CD8-positive, alpha-beta memory T cell (primary cell): ENCODE measurements at regions not wholly inside any gene's neighbourhood (a gene's known extent, or its start where the extent isn't known, plus 50 kb on each side); places are given as distances from the start of the nearest gene placed in this dataset.

Experiments used
- CTCF ChIA-PET: fragments of 350-600 bp; sonication (Branson Sonifier 250); formaldehyde crosslinking; loops from one replicate; lab custom pipeline; 2021; ENCODE audit warnings: antibody characterized with exemption; lab: Charles Lee
- POLR2A ChIA-PET: fragments of 350-600 bp; sonication (Branson Sonifier 250); formaldehyde crosslinking; loops from one replicate; lab custom pipeline; 2021; ENCODE audit warnings: antibody characterized with exemption; lab: Charles Lee
- DNase-seq, 5 donors: peaks; one replicate each; pipeline versions ENCODE4 v3.0.0 to v3.0.0-alpha.2; 2020 to 2022; ENCODE audit warnings: mixed read lengths in 1 of 5
- H3K27ac ChIP-seq: one replicate; pipeline ENCODE4 v1.7.0; 2013; ENCODE audit warnings: low read depth, mild to moderate bottlenecking, low read length, moderate library complexity
- H3K27me3 ChIP-seq: 2 replicates; pipeline ENCODE4 v1.7.0; 2013; ENCODE audit warnings: low read length, mild to moderate bottlenecking; ENCODE audit not compliant: insufficient read depth, poor library complexity, severe bottlenecking
- H3K36me3 ChIP-seq: 2 replicates; pipeline ENCODE4 v1.7.0; 2013; ENCODE audit warnings: mild to moderate bottlenecking, low read length, moderate library complexity; ENCODE audit not compliant: insufficient read depth
- H3K4me1 ChIP-seq: 2 replicates; pipeline ENCODE4 v1.7.0; 2013; ENCODE audit warnings: mild to moderate bottlenecking, low read length, moderate library complexity; ENCODE audit not compliant: insufficient read depth
- H3K4me3 ChIP-seq: 2 replicates; pipeline ENCODE4 v1.7.0; 2013; ENCODE audit warnings: mild to moderate bottlenecking, low read length
- H3K9me3 ChIP-seq: 2 replicates; pipeline ENCODE4 v1.7.0; 2013; ENCODE audit warnings: mild to moderate bottlenecking, low read length
- H3K27ac Mint-ChIP-seq, 8 donors: one replicate each; pipeline ENCODE4 v1.8.0; 2020 to 2021; ENCODE audit warnings: mixed read lengths in 8 of 8, mild to moderate bottlenecking in 6 of 8, inconsistent platforms in 3 of 8, moderate library complexity in 3 of 8
- H3K27me3 Mint-ChIP-seq, 2 donors: one replicate each; pipeline ENCODE4 v1.8.0; 2020 to 2021; ENCODE audit warnings: mixed read lengths in 2 of 2, mild to moderate bottlenecking in 1 of 2, moderate library complexity in 1 of 2
- H3K36me3 Mint-ChIP-seq, 3 donors: one replicate each; pipeline ENCODE4 v1.8.0; 2020 to 2021; ENCODE audit warnings: mixed read lengths in 3 of 3, inconsistent platforms in 1 of 3, mild to moderate bottlenecking in 1 of 3
- H3K4me1 Mint-ChIP-seq, 3 donors: one replicate each; pipeline ENCODE4 v1.8.0; 2020 to 2021; ENCODE audit warnings: mixed read lengths in 3 of 3, inconsistent platforms in 1 of 3, mild to moderate bottlenecking in 1 of 3
- H3K4me3 Mint-ChIP-seq, 7 donors: one replicate each; pipeline ENCODE4 v1.8.0; 2020 to 2021; ENCODE audit warnings: mixed read lengths in 7 of 7, mild to moderate bottlenecking in 6 of 7, moderate library complexity in 4 of 7, inconsistent platforms in 2 of 7
- H3K9me3 Mint-ChIP-seq, 5 donors: one replicate each; pipeline ENCODE4 v1.8.0; 2020 to 2022; ENCODE audit warnings: mixed read lengths in 5 of 5, mild to moderate bottlenecking in 3 of 5, moderate library complexity in 2 of 5, inconsistent platforms in 1 of 5

DNA sequence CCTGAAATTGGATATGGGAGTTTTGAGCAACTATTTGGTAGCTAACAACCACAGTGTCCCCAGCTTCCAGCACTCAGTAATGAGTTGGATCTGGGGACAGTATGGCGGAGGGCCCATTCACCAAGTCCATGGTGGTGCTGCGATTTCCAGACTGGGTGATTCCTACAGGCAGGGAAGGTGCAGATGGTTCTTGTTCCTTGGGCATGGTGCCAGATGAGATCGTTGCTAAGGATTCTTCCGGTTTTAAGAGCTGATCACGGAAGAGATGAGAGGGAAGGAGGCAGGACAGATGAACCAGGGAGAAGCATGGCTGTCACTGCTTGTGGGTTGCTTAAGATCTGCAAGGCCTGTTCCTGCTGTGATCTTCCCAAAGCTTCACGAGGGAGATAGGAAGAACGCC, 380.3 kb downstream of the TCERG1L start:
- peaks cover 0 to 6% (median 0%) of the 10 kb centered on the region in 5 donors for H3K9me3 Mint-ChIP-seq
- Histone ChIP-seq H3K4me1 (no peaks in the 10 kb centered on the region), H3K36me3 (no peaks in the 10 kb centered on the region), H3K27ac (no peak overlapping the region), H3K9me3 (no peaks in the 10 kb centered on the region), H3K4me3 (no peak overlapping the region), H3K27me3 (no peaks in the 10 kb centered on the region)
- H3K36me3 Mint-ChIP-seq = no peaks in the 10 kb centered on the region
- CTCF ChIA-PET = no interaction called here
- H3K4me3 Mint-ChIP-seq = no peak overlapping the region
- DNase-seq = no peak
- H3K4me1 Mint-ChIP-seq = no peaks in the 10 kb centered on the region
- POLR2A ChIA-PET = no interaction called here
- H3K27ac Mint-ChIP-seq = no peak overlapping the region
- peaks cover 0 to 1% of the 10 kb centered on the region in 2 donors for H3K27me3 Mint-ChIP-seq

DNA sequence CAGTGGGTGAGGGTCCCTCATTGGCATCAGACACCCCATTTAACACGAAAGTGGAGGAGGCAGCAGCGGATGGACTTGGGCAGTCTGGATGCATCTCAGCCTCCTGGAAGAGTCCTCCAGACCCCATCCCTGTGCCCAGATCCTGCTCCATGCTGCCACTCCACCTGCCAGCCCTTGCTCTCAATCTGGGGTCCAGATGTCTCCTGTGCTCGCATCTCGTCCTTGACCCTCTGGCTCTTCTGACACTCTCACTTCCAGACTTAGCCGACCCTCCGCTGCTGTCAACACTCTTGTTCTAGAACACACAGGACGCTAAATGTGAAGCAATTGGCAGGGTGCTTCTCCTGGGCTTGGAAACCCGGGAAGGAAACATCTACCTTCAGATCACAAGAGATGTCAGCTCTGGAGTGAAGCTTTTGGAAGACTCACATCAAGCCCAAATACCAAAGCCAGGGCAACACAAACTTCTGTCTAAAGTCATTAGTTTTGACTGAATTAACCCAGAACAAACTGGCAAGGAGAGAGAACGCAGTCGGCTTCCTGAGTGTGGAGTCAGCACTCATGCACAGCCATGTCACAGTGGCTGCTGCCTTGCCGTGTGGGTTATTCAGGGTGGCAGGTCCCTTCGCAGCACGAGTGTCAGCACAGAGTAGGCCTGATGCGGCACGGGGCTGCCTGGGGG, 379.1 kb downstream of the TCERG1L start:
- no peaks in the 10 kb centered on the region for H3K9me3 ChIP-seq
- H3K27ac ChIP-seq = no peak overlapping the region
- H3K36me3 ChIP-seq = no peaks in the 10 kb centered on the region
- H3K4me3 ChIP-seq = no peak overlapping the region
- H3K4me3 Mint-ChIP-seq = no peak overlapping the region
- no peak for DNase-seq
- peaks cover 0 to 6% (median 0%) of the 10 kb centered on the region in 5 donors for H3K9me3 Mint-ChIP-seq
- H3K27me3 ChIP-seq = no peaks in the 10 kb centered on the region
- no peak overlapping the region for H3K27ac Mint-ChIP-seq
- no peaks in the 10 kb centered on the region for H3K4me1 Mint-ChIP-seq
- peaks cover 0 to 1% of the 10 kb centered on the region in 2 donors for H3K27me3 Mint-ChIP-seq
- H3K36me3 Mint-ChIP-seq = no peaks in the 10 kb centered on the region
- POLR2A ChIA-PET = no interaction called here
- CTCF ChIA-PET = no interaction called here
- no peaks in the 10 kb centered on the region for H3K4me1 ChIP-seq

DNA sequence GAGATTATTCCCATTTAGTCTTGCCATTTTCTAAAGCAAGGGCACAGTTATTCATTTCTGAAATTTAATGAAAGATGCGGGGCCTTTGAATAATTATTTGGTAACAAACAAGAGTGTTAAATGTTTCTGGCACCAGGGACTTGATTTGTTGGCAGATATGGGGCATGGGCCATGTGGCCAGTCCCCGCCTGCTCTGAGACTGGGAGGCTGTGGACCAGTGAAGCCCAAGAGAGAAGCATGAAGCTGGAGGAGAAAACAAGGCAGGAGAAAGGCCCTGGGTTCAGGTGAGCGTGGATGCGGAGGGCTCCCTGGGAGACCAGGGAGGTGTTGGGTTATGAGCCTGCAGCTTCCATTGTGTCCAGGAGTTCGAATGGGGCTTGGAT, 378.5 kb downstream of the TCERG1L start:
- H3K27ac Mint-ChIP-seq = no peak overlapping the region
- no peaks in the 10 kb centered on the region for H3K4me1 ChIP-seq
- H3K27me3 Mint-ChIP-seq = peaks cover 0 to 3% of the 10 kb centered on the region in 2 donors
- H3K36me3 ChIP-seq = no peaks in the 10 kb centered on the region
- H3K9me3 ChIP-seq = no peaks in the 10 kb centered on the region
- POLR2A ChIA-PET = no interaction called here
- no peak overlapping the region for H3K4me3 Mint-ChIP-seq
- H3K36me3 Mint-ChIP-seq = no peaks in the 10 kb centered on the region
- no peak overlapping the region for H3K27ac ChIP-seq
- peaks cover 0 to 6% (median 0%) of the 10 kb centered on the region in 5 donors for H3K9me3 Mint-ChIP-seq
- H3K4me1 Mint-ChIP-seq = no peaks in the 10 kb centered on the region
- H3K27me3 ChIP-seq = no peaks in the 10 kb centered on the region
- H3K4me3 ChIP-seq = no peak overlapping the region
- CTCF ChIA-PET = no interaction called here
- no peak for DNase-seq

DNA sequence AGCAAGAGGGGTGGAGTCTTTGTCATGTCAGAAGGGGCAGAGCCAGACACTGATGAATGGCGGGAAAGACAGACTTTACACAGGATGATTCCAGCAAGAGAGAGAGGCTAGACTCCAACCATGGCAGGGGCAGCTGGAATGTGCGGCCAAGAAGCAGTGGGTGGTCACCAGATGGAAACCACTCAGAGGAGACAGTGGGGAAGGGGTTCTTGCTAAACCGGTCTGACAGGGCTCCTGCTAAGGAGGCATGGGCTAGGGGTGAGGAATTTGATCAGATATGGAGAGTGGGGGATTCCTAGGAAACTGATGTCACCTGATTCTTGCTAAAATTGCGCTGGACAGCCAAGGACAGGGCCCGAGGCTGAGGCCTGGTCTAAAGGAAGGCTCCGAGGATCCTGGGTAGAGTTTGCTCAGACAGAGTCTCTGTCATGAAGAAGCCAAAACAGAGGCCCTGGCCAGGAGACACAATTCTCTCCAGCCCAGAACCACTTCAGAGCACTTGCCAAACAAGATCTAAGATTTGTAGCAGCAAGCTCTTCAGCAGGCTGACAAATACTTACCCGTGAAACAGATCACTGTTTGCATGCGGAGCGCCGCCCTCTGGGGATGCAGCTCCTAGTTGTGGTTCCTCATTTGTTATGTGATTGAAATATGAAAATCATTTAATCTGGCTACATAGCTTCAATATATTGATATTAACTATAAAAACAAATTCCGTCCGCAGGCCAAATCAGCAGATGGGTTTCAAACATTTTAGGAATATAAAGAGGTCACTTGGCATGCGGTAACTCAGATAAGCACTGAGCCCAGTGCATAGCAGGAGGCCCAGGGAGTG, 377.0 kb downstream of the TCERG1L start:
- Mint-ChIP-seq H3K4me1 (no peaks in the 10 kb centered on the region), H3K27me3 (peaks cover 0 to 4% of the 10 kb centered on the region in 2 donors), H3K36me3 (no peaks in the 10 kb centered on the region), H3K9me3 (peaks cover 0 to 6% (median 0%) of the 10 kb centered on the region in 5 donors), H3K4me3 (no peak overlapping the region), H3K27ac (no peak overlapping the region)
- H3K27me3 ChIP-seq = no peaks in the 10 kb centered on the region
- no peaks in the 10 kb centered on the region for H3K9me3 ChIP-seq
- H3K36me3 ChIP-seq = no peaks in the 10 kb centered on the region
- DNase-seq = no peak
- ChIA-PET POLR2A (no interaction called here), CTCF (no interaction called here)
- H3K4me1 ChIP-seq = no peaks in the 10 kb centered on the region
- no peak overlapping the region for H3K4me3 ChIP-seq
- H3K27ac ChIP-seq = no peak overlapping the region

DNA sequence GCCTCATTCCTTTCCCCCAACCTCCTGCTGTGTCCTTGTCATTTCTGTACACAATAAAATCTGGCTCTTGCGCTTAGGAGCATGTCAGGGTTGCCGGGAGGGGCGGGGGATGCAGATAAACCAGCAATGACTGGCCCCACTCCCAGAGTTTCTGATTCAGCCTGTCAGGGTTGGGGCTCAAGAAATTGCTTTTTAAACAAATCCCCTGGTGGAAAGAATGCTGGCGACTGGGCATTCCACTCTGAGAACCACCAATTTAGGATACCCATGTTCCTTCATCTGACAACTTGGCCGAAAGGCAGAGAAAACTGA, 376.4 kb downstream of the TCERG1L start:
- H3K27ac ChIP-seq = no peak overlapping the region
- DNase-seq = no peak
- H3K4me1 Mint-ChIP-seq = no peaks in the 10 kb centered on the region
- H3K36me3 Mint-ChIP-seq = no peaks in the 10 kb centered on the region
- H3K4me3 ChIP-seq = no peak overlapping the region
- peaks cover 0 to 6% (median 0%) of the 10 kb centered on the region in 5 donors for H3K9me3 Mint-ChIP-seq
- ChIA-PET POLR2A (no interaction called here), CTCF (no interaction called here)
- H3K4me3 Mint-ChIP-seq = no peak overlapping the region
- no peaks in the 10 kb centered on the region for H3K9me3 ChIP-seq
- H3K27me3 Mint-ChIP-seq = peaks cover 0 to 4% of the 10 kb centered on the region in 2 donors
- H3K4me1 ChIP-seq = no peaks in the 10 kb centered on the region
- H3K36me3 ChIP-seq = no peaks in the 10 kb centered on the region
- no peak overlapping the region for H3K27ac Mint-ChIP-seq
- no peaks in the 10 kb centered on the region for H3K27me3 ChIP-seq

DNA sequence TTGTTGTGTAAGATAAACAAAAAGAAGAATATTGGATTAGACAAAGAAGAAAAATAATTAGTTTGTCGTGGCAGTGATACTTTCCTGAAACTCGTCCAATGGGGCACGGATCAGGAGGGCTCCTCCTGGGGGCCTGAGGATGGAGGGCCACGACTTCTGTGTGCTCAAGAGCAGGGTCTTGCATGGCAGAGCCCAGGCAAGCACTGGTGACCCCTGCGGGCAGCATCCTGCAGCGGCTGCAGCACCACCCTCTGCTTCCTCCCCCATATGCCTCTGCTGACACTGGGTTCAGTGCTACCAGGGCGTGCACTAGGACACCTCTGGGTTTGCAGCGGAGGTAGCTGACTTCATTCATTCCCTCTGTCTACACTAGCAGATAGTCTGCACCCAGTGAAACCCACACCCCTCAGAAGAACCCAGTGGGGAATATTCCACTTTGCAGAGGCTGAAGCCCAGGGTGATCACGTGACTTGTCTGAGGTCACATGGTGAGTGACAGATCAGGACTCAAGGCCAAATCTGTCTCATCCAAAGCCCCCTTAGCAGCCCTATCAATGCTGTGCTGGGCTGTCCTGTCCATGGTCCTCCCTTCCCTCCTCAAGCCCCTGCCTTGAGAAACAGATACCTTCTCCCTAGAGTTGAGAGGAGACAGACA, 375.5 kb downstream of the TCERG1L start:
- CTCF ChIA-PET = no interaction called here
- peaks cover 0 to 4% of the 10 kb centered on the region in 2 donors for H3K27me3 Mint-ChIP-seq
- POLR2A ChIA-PET = no interaction called here

DNA sequence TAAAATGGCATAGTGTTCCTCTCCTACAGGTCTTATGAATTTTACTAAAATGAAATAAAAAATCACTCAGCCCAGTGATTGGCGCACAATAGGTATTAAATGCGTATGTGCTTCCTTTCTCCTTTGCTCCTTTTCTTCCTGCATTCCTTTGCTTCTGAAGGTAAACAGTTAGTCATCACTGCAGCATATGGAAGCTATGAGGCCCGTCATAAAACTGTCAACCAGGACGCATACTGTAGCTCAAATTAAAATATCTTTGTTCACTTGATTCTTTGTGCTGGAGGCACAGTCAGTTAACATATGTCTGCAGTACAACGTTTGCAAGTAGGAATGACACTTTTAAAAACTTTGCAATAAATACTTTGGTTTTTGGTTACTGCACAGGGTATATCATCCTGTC, 374.7 kb downstream of the TCERG1L start:
- POLR2A ChIA-PET = no interaction called here
- Mint-ChIP-seq H3K27me3 (peaks cover 0 to 4% of the 10 kb centered on the region in 2 donors), H3K27ac (no peak overlapping the region), H3K4me3 (no peak overlapping the region), H3K4me1 (no peaks in the 10 kb centered on the region), H3K9me3 (peaks cover 0 to 6% (median 0%) of the 10 kb centered on the region in 5 donors), H3K36me3 (no peaks in the 10 kb centered on the region)
- H3K4me3 ChIP-seq = no peak overlapping the region
- CTCF ChIA-PET = no interaction called here
- no peaks in the 10 kb centered on the region for H3K36me3 ChIP-seq
- H3K9me3 ChIP-seq = no peaks in the 10 kb centered on the region
- H3K27ac ChIP-seq = no peak overlapping the region
- no peaks in the 10 kb centered on the region for H3K4me1 ChIP-seq
- no peak for DNase-seq
- no peaks in the 10 kb centered on the region for H3K27me3 ChIP-seq

More for the DNA sequence above, 375.5 kb downstream of the TCERG1L start:
- H3K9me3 ChIP-seq = no peaks in the 10 kb centered on the region
- DNase-seq = no peak
- Mint-ChIP-seq H3K27ac (no peak overlapping the region), H3K4me1 (no peaks in the 10 kb centered on the region), H3K4me3 (no peak overlapping the region), H3K36me3 (no peaks in the 10 kb centered on the region), H3K9me3 (peaks cover 0 to 6% (median 0%) of the 10 kb centered on the region in 5 donors)
- no peaks in the 10 kb centered on the region for H3K36me3 ChIP-seq
- H3K27me3 ChIP-seq = no peaks in the 10 kb centered on the region
- no peaks in the 10 kb centered on the region for H3K4me1 ChIP-seq
- no peak overlapping the region for H3K27ac ChIP-seq
- no peak overlapping the region for H3K4me3 ChIP-seq

DNA sequence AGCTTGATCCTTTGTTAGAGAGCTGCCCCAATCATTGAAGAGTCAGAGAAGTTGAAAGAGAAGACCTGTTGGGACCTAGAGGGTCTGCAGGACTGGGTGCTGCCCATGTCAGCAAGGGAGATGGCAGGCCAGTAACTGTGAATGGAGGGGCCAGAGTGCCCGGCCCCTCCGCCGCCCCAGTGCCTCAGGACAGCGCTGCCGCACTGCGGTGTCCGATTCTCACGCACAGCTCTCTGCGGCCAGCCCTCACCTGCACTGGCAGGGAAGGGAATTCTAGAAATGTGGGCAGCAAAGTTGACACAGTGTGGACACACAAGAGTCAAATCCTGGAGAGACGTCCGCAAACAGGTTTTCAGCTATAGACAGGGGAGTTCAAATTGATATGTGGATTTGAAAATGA, 373.5 kb downstream of the TCERG1L start:
- DNase-seq = no peak
- no peaks in the 10 kb centered on the region for H3K27me3 ChIP-seq
- no peaks in the 10 kb centered on the region for H3K4me1 Mint-ChIP-seq
- H3K36me3 ChIP-seq = no peaks in the 10 kb centered on the region
- peaks cover 0 to 3% of the 10 kb centered on the region in 2 donors for H3K27me3 Mint-ChIP-seq
- H3K4me3 Mint-ChIP-seq = no peak overlapping the region
- no peaks in the 10 kb centered on the region for H3K36me3 Mint-ChIP-seq
- ChIA-PET POLR2A (no interaction called here), CTCF (interaction anchor here (0.6 kb wide), 1 partner anchor 15 kb away, joined by 3 read pairs; no protein-coding TSS in a partner anchor)
- H3K4me3 ChIP-seq = no peak overlapping the region
- no peak overlapping the region for H3K27ac ChIP-seq
- H3K27ac Mint-ChIP-seq = no peak overlapping the region
- H3K4me1 ChIP-seq = no peaks in the 10 kb centered on the region
- H3K9me3 Mint-ChIP-seq = peaks cover 0 to 5% (median 0%) of the 10 kb centered on the region in 5 donors
- H3K9me3 ChIP-seq = no peaks in the 10 kb centered on the region
